Neural cell (in vitro differentiated cells): ENCODE measurements at regions not wholly inside any gene's neighbourhood (a gene's known extent, or its start where the extent isn't known, plus 50 kb on each side); places are given as distances from the start of the nearest gene placed in this dataset.

ENCODE experiments used
- H2AFZ ChIP-seq: fragments of 200-600, 300-800 bp; sonication (generic), shearing (Covaris generic); 2 replicates; pipeline ENCODE4 v1.6.0; 2014; ENCODE audit warnings: low read depth, mild to moderate bottlenecking, antibody characterized with exemption, low read length, moderate library complexity
- H3F3A ChIP-seq: fragments of 200-600 bp; shearing (Covaris generic); 2 replicates; pipeline ENCODE4 v1.6.1; 2016; ENCODE audit warnings: mild to moderate bottlenecking, moderate library complexity, mixed read lengths, antibody characterized with exemption, low read length; ENCODE audit not compliant: insufficient read depth, poor library complexity, severe bottlenecking
- H3K27ac ChIP-seq: fragments of 200-600, 300-800 bp; sonication (generic), shearing (Covaris generic); 2 replicates; pipeline ENCODE4 v1.5.1; 2014; ENCODE audit warnings: mild to moderate bottlenecking, low read length, moderate library complexity
- H3K27me3 ChIP-seq: fragments of 300-800, 200-600 bp; sonication (generic), shearing (Covaris generic); 2 replicates; pipeline ENCODE4 v1.6.0; 2014; ENCODE audit warnings: mild to moderate bottlenecking, low read depth, low read length, moderate library complexity; ENCODE audit not compliant: insufficient read depth
- H3K36me3 ChIP-seq: fragments of 300-800, 200-600 bp; sonication (generic), shearing (Covaris generic); 2 replicates; pipeline ENCODE4 v1.5.1; 2014; ENCODE audit warnings: mild to moderate bottlenecking, antibody characterized with exemption, low read length, moderate library complexity; ENCODE audit not compliant: insufficient read depth
- H3K4me2 ChIP-seq: fragments of 300-800, 200-600 bp; sonication (generic), shearing (Covaris generic); 2 replicates; pipeline ENCODE4 v1.6.0; 2014; ENCODE audit warnings: mild to moderate bottlenecking, low read length
- H3K4me3 ChIP-seq: fragments of 300-800, 200-600 bp; sonication (generic), shearing (Covaris generic); 2 replicates; pipeline ENCODE4 v1.5.1; 2014; ENCODE audit warnings: mild to moderate bottlenecking, low read length, moderate library complexity
- H3K79me2 ChIP-seq: fragments of 200-600 bp; shearing (Covaris generic); replicated peaks from 2 replicates; pipeline ENCODE4 v1.6.0; 2014; ENCODE audit warnings: mild to moderate bottlenecking, low read length, moderate library complexity; ENCODE audit not compliant: insufficient read depth
- H3K9ac ChIP-seq: fragments of 300-800, 200-600 bp; sonication (generic), shearing (Covaris generic); 2 replicates; pipeline ENCODE4 v1.6.1; 2016; ENCODE audit warnings: mild to moderate bottlenecking, low read length, mixed read lengths
- H3K9me2 ChIP-seq: fragments of 200-600 bp; shearing (Covaris generic); 2 replicates; pipeline ENCODE4 v1.6.1; 2016; ENCODE audit warnings: mild to moderate bottlenecking, low read length, mixed read lengths; ENCODE audit not compliant: insufficient read depth
- H3K9me3 ChIP-seq: fragments of 200-600, 300-800 bp; sonication (generic), shearing (Covaris generic); 2 replicates; pipeline ENCODE4 v1.6.1; 2016; ENCODE audit warnings: mild to moderate bottlenecking, mixed run types, low read length, moderate library complexity, mixed read lengths
- H4K20me1 ChIP-seq: fragments of 200-600 bp; shearing (Covaris generic); 2 replicates; pipeline ENCODE4 v1.6.1; 2016; ENCODE audit warnings: mild to moderate bottlenecking, mixed run types; ENCODE audit not compliant: insufficient read depth
- EP300 ChIP-seq: fragments of 450-650 bp; conservative IDR thresholded peaks from 2 replicates; pipeline ENCODE4 v1.6.1; 2014; ENCODE audit warnings: antibody characterized with exemption, mild to moderate bottlenecking, moderate library complexity; ENCODE audit not compliant: poor library complexity, severe bottlenecking
- EZH2 ChIP-seq: fragments of 200-600, 300-800 bp; shearing (Covaris generic), sonication (generic); IDR thresholded peaks from 2 replicates; pipeline ENCODE4 v1.6.1; 2014; ENCODE audit warnings: antibody characterized with exemption, low read length, borderline replicate concordance, mild to moderate bottlenecking; ENCODE audit not compliant: insufficient read depth, poor library complexity, severe bottlenecking
- MXI1 ChIP-seq: fragments of 450-650 bp; conservative IDR thresholded peaks from 2 replicates; pipeline ENCODE4 v1.6.1; 2014; ENCODE audit warnings: antibody characterized with exemption, mild to moderate bottlenecking; ENCODE audit not compliant: poor library complexity, severe bottlenecking
- POLR2AphosphoS5 ChIP-seq: IDR thresholded peaks from 2 replicates; pipeline ENCODE4 v1.6.1; 2012
- RAD21 ChIP-seq: fragments of 450-650 bp; conservative IDR thresholded peaks from 2 replicates; pipeline ENCODE4 v1.6.1; 2014; ENCODE audit warnings: antibody characterized with exemption, mild to moderate bottlenecking, moderate library complexity
- REST ChIP-seq: IDR thresholded peaks from 2 replicates; pipeline ENCODE4 v1.6.1; 2012; ENCODE audit warnings: borderline replicate concordance
- SMC3 ChIP-seq: fragments of 450-650 bp; conservative IDR thresholded peaks from 2 replicates; pipeline ENCODE4 v1.6.1; 2014; ENCODE audit warnings: antibody characterized with exemption, mild to moderate bottlenecking, moderate library complexity; ENCODE audit not compliant: poor library complexity
- TAF1 ChIP-seq: IDR thresholded peaks from 2 replicates; pipeline ENCODE4 v1.6.1; 2012; ENCODE audit warnings: low read depth
- TF ChIP-seq, protein P1 (sequence below): fragments of 450-650 bp; IDR thresholded peaks from 2 replicates; pipeline ENCODE4 v1.5.1; 2014; ENCODE audit warnings: antibody characterized with exemption, mild to moderate bottlenecking, moderate library complexity; ENCODE audit not compliant: poor library complexity, severe bottlenecking

- Histone ChIP-seq H3K79me2 (no peaks in the 10 kb centered on the region), H3K27ac (no peak overlapping the region), H2AFZ (no peak overlapping the region), H4K20me1 (no peaks in the 10 kb centered on the region), H3K4me2 (no peak overlapping the region), H3K27me3 (no peaks in the 10 kb centered on the region), H3K9me2 (no peaks in the 10 kb centered on the region), H3F3A (no peaks in the 10 kb centered on the region), H3K9me3 (no peaks in the 10 kb centered on the region), H3K36me3 (no peaks in the 10 kb centered on the region), H3K4me3 (no peak overlapping the region), H3K9ac (no peak overlapping the region)
- no peak for TF ChIP-seq TAF1
- TF ChIP-seq EZH2: no peak
- TF ChIP-seq MXI1: no peak
- TF ChIP-seq EP300: no peak
- TF ChIP-seq SMC3: no peak
- no peak for TF ChIP-seq RAD21
- TF ChIP-seq, protein P1, sequence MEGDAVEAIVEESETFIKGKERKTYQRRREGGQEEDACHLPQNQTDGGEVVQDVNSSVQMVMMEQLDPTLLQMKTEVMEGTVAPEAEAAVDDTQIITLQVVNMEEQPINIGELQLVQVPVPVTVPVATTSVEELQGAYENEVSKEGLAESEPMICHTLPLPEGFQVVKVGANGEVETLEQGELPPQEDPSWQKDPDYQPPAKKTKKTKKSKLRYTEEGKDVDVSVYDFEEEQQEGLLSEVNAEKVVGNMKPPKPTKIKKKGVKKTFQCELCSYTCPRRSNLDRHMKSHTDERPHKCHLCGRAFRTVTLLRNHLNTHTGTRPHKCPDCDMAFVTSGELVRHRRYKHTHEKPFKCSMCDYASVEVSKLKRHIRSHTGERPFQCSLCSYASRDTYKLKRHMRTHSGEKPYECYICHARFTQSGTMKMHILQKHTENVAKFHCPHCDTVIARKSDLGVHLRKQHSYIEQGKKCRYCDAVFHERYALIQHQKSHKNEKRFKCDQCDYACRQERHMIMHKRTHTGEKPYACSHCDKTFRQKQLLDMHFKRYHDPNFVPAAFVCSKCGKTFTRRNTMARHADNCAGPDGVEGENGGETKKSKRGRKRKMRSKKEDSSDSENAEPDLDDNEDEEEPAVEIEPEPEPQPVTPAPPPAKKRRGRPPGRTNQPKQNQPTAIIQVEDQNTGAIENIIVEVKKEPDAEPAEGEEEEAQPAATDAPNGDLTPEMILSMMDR: no peak
- TF ChIP-seq REST: no peak
- no peak for TF ChIP-seq POLR2AphosphoS5
Measured at GRCh38 chr21:20424943-20425342, 573.3 kb upstream of the NCAM2 start.

- Histone ChIP-seq H3K9me2 (no peaks in the 10 kb centered on the region), H2AFZ (no peak overlapping the region), H3K9me3 (no peaks in the 10 kb centered on the region), H3K27me3 (no peaks in the 10 kb centered on the region), H3K36me3 (no peaks in the 10 kb centered on the region), H3K79me2 (no peaks in the 10 kb centered on the region), H3K4me2 (no peak overlapping the region), H3K27ac (no peak overlapping the region), H3K9ac (no peak overlapping the region), H3F3A (no peaks in the 10 kb centered on the region), H3K4me3 (no peak overlapping the region), H4K20me1 (no peaks in the 10 kb centered on the region)
- no peak for TF ChIP-seq MXI1
- no peak for TF ChIP-seq REST
- no peak for TF ChIP-seq RAD21
- TF ChIP-seq EZH2: no peak
- no peak for TF ChIP-seq POLR2AphosphoS5
- no peak for TF ChIP-seq SMC3
- no peak for TF ChIP-seq TAF1
- no peak for TF ChIP-seq EP300
- TF ChIP-seq, protein P1: no peak
Measured at GRCh38 chr21:20425856-20426255, 572.4 kb upstream of the NCAM2 start.
